ENCODE measurements at regions not wholly inside any gene's neighbourhood (a gene's known extent, or its start where the extent isn't known, plus 50 kb on each side); places are given as distances from the start of the nearest gene placed in this dataset.

DNA sequence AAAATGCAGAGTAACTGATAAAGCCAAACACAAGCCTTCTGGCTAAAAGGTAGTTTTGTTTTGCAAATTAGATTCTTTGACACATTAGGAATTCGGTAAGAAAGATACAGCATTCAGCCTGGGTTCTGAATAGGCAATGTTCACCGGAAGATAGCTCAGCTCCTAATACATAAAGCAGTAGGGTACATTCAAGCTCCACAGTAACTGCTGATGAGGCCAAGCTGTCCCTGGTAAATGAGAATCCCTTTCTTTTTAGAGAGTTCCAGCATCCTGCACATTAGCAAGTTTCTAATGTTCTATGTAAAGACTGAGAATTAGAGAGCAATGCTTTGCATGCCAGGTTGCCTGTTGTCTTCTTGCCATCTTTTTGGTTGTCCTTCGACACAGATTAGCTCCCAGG is 316.3 kb upstream of the SLC14A2 start:
- no peaks in the 10 kb centered on the region for H3K4me1 ChIP-seq
- TF ChIP-seq, protein P1, sequence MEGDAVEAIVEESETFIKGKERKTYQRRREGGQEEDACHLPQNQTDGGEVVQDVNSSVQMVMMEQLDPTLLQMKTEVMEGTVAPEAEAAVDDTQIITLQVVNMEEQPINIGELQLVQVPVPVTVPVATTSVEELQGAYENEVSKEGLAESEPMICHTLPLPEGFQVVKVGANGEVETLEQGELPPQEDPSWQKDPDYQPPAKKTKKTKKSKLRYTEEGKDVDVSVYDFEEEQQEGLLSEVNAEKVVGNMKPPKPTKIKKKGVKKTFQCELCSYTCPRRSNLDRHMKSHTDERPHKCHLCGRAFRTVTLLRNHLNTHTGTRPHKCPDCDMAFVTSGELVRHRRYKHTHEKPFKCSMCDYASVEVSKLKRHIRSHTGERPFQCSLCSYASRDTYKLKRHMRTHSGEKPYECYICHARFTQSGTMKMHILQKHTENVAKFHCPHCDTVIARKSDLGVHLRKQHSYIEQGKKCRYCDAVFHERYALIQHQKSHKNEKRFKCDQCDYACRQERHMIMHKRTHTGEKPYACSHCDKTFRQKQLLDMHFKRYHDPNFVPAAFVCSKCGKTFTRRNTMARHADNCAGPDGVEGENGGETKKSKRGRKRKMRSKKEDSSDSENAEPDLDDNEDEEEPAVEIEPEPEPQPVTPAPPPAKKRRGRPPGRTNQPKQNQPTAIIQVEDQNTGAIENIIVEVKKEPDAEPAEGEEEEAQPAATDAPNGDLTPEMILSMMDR (IDR thresholded peaks at IDR 0.05; ENCODE audit: low read depth, low read length), result no peak
- no peak for DNase-seq
- no peaks in the 10 kb centered on the region for H3K36me3 ChIP-seq
- no peaks in the 10 kb centered on the region for H3K9me3 ChIP-seq
- H3K27me3 ChIP-seq, result no peaks in the 10 kb centered on the region
- H3K4me3 ChIP-seq (ENCODE audit: low read depth, low read length), result no peak overlapping the region

DNA sequence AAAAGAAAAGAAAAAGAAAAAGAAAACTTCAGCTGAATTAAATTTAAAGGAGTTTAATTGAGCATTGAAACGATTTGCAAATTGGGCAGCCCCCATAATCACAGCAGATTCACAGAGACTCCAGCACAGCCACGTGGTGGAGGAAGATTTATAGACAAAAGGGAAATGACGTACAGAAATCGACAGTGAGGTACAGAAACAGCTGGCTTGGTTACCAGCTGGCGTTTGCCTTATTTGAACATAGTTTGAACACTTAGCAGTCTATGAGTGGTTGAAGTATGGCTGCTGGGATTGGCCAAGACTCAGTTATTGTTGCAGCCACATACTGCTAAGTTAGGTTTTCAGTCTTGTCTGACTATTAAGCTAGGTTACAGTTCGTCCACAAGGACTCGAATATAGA is 312.2 kb upstream of the SLC14A2 start:
- no peaks in the 10 kb centered on the region for H3K36me3 ChIP-seq
- H3K4me3 ChIP-seq (ENCODE audit: low read depth, low read length), result no peak overlapping the region
- H3K27me3 ChIP-seq, result no peaks in the 10 kb centered on the region
- no peaks in the 10 kb centered on the region for H3K9me3 ChIP-seq
- no peaks in the 10 kb centered on the region for H3K4me1 ChIP-seq
- TF ChIP-seq, protein P1 (IDR thresholded peaks at IDR 0.05; ENCODE audit: low read depth, low read length), result no peak
- DNase-seq, result no peak

DNA sequence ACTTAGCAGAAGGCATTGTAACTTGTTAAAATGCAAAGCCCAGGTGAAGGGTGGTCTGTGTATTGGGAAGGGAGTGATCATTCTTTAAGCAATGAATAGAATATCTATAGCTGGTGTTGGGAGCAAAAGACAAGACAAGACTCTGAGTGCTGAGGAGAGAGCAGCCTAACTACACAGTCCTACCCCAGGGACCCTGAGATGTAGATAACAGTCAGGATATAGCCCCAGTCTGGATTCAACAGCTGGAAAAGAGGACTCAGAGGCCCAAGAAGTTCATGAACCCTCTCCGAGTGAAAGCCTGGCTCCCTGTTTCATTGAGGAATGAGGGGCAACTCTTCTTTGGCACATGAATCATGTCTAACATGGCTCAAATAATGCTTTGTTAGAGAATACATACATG is 310.7 kb upstream of the SLC14A2 start:
- H3K9me3 ChIP-seq, result no peaks in the 10 kb centered on the region
- H3K27me3 ChIP-seq, result no peaks in the 10 kb centered on the region
- DNase-seq, result no peak
- no peak overlapping the region for H3K4me3 ChIP-seq (ENCODE audit: low read depth, low read length)
- H3K4me1 ChIP-seq, result no peaks in the 10 kb centered on the region
- no peaks in the 10 kb centered on the region for H3K36me3 ChIP-seq
- TF ChIP-seq, protein P1 (IDR thresholded peaks at IDR 0.05; ENCODE audit: low read depth, low read length), result no peak

DNA sequence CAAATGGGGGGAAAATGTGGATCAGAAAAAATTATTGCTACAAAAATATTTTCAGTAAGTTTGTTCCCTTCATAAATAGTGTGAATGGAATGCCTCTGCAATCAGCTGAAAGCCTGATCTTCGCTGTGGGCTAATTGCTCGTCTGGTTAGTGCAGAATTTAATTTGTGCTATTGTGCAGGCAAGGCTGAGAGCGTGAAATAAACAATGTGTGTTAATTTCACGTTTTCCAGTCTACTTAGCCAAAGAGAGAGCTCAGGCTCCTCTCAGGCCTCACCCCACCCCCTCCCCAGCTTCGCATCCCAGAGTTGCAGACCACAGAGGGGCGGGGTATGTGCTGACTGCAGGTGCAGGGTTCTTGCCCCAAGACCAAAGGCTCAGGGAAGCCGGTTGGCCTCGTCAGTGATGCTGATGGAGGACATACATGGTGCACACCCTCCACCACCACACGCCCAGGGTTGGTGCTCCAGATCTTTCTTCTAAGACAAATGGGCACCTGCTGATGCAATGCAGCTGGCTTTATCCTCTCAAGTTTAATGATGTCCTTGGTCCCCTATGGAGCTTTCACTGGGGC is 302.6 kb upstream of the SLC14A2 start:
- H3K27me3 ChIP-seq, result no peaks in the 10 kb centered on the region
- no peaks in the 10 kb centered on the region for H3K4me1 ChIP-seq
- TF ChIP-seq, protein P1 (IDR thresholded peaks at IDR 0.05; ENCODE audit: low read depth, low read length), result no peak
- no peak overlapping the region for H3K4me3 ChIP-seq (ENCODE audit: low read depth, low read length)
- no peaks in the 10 kb centered on the region for H3K9me3 ChIP-seq
- no peak for DNase-seq
- H3K36me3 ChIP-seq, result no peaks in the 10 kb centered on the region

DNA sequence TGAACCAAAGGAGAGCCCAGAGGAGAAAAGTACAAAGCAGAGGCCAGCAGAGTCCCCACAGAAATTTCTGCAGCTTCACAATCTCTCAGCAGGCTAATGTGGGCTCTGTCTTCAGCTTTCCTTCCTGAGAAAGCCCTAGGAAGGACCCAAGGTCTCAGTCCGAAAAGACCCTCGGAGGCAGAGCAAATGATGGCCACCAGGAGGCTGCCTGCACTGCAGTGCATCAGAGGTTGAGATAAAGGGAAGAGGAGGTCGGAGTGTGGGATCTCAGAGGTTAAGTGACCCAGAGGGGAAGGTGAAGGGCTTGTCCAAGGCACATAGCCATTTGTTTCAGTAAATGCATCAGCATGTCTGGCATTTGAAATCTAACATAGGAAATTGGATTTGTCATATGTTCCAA is 299.1 kb upstream of the SLC14A2 start:
- TF ChIP-seq, protein P1 (IDR thresholded peaks at IDR 0.05; ENCODE audit: low read depth, low read length), result peak; percentile 22
- H3K27me3 ChIP-seq, result no peaks in the 10 kb centered on the region

DNA sequence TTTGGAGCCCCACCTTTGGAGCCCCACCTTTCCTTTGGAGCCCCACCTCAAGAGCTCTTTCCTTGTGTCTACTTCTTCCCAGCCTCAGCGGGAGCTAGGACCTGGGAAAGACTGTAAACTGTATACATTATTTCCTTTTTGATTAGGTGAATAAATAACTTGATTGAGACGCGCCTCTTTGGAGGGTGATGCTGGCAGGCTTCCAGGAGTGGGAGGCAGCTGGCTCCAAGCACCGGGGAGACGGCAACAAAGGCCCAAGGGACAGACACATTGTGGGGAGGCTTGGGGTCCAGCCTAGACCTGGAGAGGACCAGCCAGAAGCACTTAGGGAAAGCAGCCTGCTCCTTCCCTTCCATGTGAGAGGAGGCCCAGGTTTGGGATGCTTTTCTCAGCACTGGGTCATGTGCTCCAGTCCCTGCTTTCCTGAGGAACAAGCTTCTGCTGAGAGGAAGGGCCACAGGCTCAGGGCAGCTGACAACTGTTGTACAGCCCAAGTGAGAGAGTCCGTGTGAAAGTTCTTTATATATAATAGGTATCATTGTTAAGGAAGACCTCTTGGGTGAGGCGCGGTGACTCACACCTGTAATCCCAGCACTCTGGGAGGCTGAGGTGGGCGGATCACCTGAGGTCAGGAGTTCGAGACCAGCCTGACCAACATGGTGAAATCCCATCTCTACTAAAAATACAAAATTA is 297.2 kb upstream of the SLC14A2 start:
- Histone ChIP-seq H3K4me1 (no peaks in the 10 kb centered on the region), H3K36me3 (no peaks in the 10 kb centered on the region), H3K27me3 (no peaks in the 10 kb centered on the region), H3K4me3 (ENCODE audit: low read depth, low read length) (no peak overlapping the region), H3K9me3 (no peaks in the 10 kb centered on the region)
- TF ChIP-seq, protein P1 (IDR thresholded peaks at IDR 0.05; ENCODE audit: low read depth, low read length), result no peak
- DNase-seq, result no peak

More for the DNA sequence above, 299.1 kb upstream of the SLC14A2 start:
- no peaks in the 10 kb centered on the region for H3K4me1 ChIP-seq
- DNase-seq, result no peak
- no peaks in the 10 kb centered on the region for H3K9me3 ChIP-seq
- no peak overlapping the region for H3K4me3 ChIP-seq (ENCODE audit: low read depth, low read length)
- no peaks in the 10 kb centered on the region for H3K36me3 ChIP-seq

Data from BE2C (cell line).